Astrocyte (in vitro differentiated cells and primary cell): ENCODE measurements at regions not wholly inside any gene's neighbourhood (a gene's known extent, or its start where the extent isn't known, plus 50 kb on each side); places are given as distances from the start of the nearest gene placed in this dataset.
"Not testable (repeated sequence)": the region's sequence is repeated elsewhere in the genome, so short reads cannot be mapped to it uniquely, and the experiment has no call there.

Experiments
- DNase-seq: peaks from one replicate; pipeline ENCODE4 v3.0.0-alpha.2; 2010; ENCODE audit warnings: low read depth
- FAIRE-seq: peaks from 2 replicates; lab custom pipeline; 2011; peaks lifted over from hg19 to GRCh38; lab: Jason Lieb, UNC
- H2AFZ ChIP-seq: 2 replicates; pipeline ENCODE4 v1.6.0; 2012; ENCODE audit warnings: low read depth, low read length, inconsistent platforms
- H3K27ac ChIP-seq: 2 replicates; pipeline ENCODE4 v1.5.1; 2011; ENCODE audit warnings: low read depth, low read length, inconsistent platforms
- H3K27me3 ChIP-seq: 2 replicates; pipeline ENCODE4 v1.6.0; 2011; ENCODE audit warnings: low read length, inconsistent platforms; ENCODE audit not compliant: insufficient read depth
- H3K36me3 ChIP-seq: 2 replicates; pipeline ENCODE4 v1.5.1; 2011; ENCODE audit warnings: low read length, inconsistent platforms; ENCODE audit not compliant: insufficient read depth
- H3K4me1 ChIP-seq: 2 replicates; pipeline ENCODE4 v1.5.1; 2011; ENCODE audit warnings: low read length, inconsistent platforms; ENCODE audit not compliant: insufficient read depth
- H3K4me2 ChIP-seq: 2 replicates; pipeline ENCODE4 v1.6.0; 2012; ENCODE audit warnings: low read length, inconsistent platforms
- H3K4me3 ChIP-seq: 2 replicates; pipeline ENCODE4 v1.5.1; 2011; ENCODE audit warnings: low read depth, mild to moderate bottlenecking, low read length, inconsistent platforms; ENCODE audit not compliant: insufficient read depth
- H3K79me2 ChIP-seq: 2 replicates; pipeline ENCODE4 v1.6.0; 2012; ENCODE audit warnings: mild to moderate bottlenecking, low read length, inconsistent platforms; ENCODE audit not compliant: insufficient read depth
- H3K9ac ChIP-seq: 2 replicates; pipeline ENCODE4 v1.6.0; 2012; ENCODE audit warnings: mild to moderate bottlenecking, low read length, inconsistent platforms
- H3K9me3 ChIP-seq: 2 replicates; pipeline ENCODE4 v1.5.1; 2012; ENCODE audit warnings: low read depth, mild to moderate bottlenecking, low read length, inconsistent platforms; ENCODE audit not compliant: insufficient read depth
- H4K20me1 ChIP-seq: 2 replicates; pipeline ENCODE4 v1.6.0; 2012; ENCODE audit warnings: low read length, inconsistent platforms; ENCODE audit not compliant: insufficient read depth
- H3K27ac Mint-ChIP-seq: one replicate; pipeline ENCODE4 v1.8.0; 2021; ENCODE audit warnings: mild to moderate bottlenecking, mixed read lengths; ENCODE audit not compliant: unreplicated experiment
- H3K27me3 Mint-ChIP-seq: one replicate; pipeline ENCODE4 v1.8.0; 2021; ENCODE audit warnings: low read depth, mixed read lengths; ENCODE audit not compliant: unreplicated experiment
- H3K36me3 Mint-ChIP-seq: one replicate; pipeline ENCODE4 v1.8.0; 2021; ENCODE audit warnings: low read depth, mixed read lengths; ENCODE audit not compliant: unreplicated experiment
- H3K4me1 Mint-ChIP-seq: one replicate; pipeline ENCODE4 v1.8.0; 2021; ENCODE audit warnings: low read depth, mixed read lengths; ENCODE audit not compliant: unreplicated experiment
- H3K4me3 Mint-ChIP-seq: one replicate; pipeline ENCODE4 v1.8.0; 2021; ENCODE audit warnings: mild to moderate bottlenecking, moderate library complexity, mixed read lengths; ENCODE audit not compliant: unreplicated experiment
- H3K9me3 Mint-ChIP-seq: one replicate; pipeline ENCODE4 v1.8.0; 2021; ENCODE audit warnings: mild to moderate bottlenecking, mixed read lengths; ENCODE audit not compliant: unreplicated experiment
- CTCF ChIP-seq: IDR thresholded peaks from 2 replicates; pipeline ENCODE4 v1.5.1; 2011; ENCODE audit warnings: low read depth, mild to moderate bottlenecking, inconsistent platforms, low read length, moderate library complexity; ENCODE audit not compliant: insufficient read depth
- EZH2 ChIP-seq: IDR thresholded peaks from 2 replicates; pipeline ENCODE4 v1.6.1; 2012; ENCODE audit warnings: mild to moderate bottlenecking, low read length, inconsistent platforms; ENCODE audit not compliant: insufficient read depth

GRCh38 chr14:82689948-82690347 lies 1156.3 kb upstream of the SEL1L start:
- Histone ChIP-seq H3K9ac (no peak overlapping the region), H3K4me1 (no peaks in the 10 kb centered on the region), H4K20me1 (no peaks in the 10 kb centered on the region), H3K79me2 (no peaks in the 10 kb centered on the region), H3K27me3 (no peaks in the 10 kb centered on the region), H3K27ac (no peak overlapping the region), H3K9me3 (no peaks in the 10 kb centered on the region), H3K36me3 (no peaks in the 10 kb centered on the region), H3K4me3 (no peak overlapping the region), H2AFZ (no peak overlapping the region), H3K4me2 (no peak overlapping the region)
- Mint-ChIP-seq H3K27me3 (no peaks in the 10 kb centered on the region), H3K36me3 (no peaks in the 10 kb centered on the region), H3K9me3 (no peaks in the 10 kb centered on the region), H3K27ac (no peak overlapping the region), H3K4me3 (no peak overlapping the region), H3K4me1 (no peaks in the 10 kb centered on the region)
- no peak for TF ChIP-seq CTCF
- TF ChIP-seq EZH2, result no peak
- FAIRE-seq (no peak), DNase-seq (no peak)

GRCh38 chr14:82691191-82691590 lies 1157.5 kb upstream of the SEL1L start:
- not testable (repeated sequence) for H3K36me3 ChIP-seq, H4K20me1 ChIP-seq, H2AFZ ChIP-seq, H3K27ac Mint-ChIP-seq, H3K9me3 Mint-ChIP-seq, DNase-seq, H3K27me3 ChIP-seq, H3K4me2 ChIP-seq, H3K4me3 Mint-ChIP-seq, FAIRE-seq, H3K9ac ChIP-seq, H3K27me3 Mint-ChIP-seq, H3K4me1 Mint-ChIP-seq, H3K4me3 ChIP-seq, H3K27ac ChIP-seq, H3K9me3 ChIP-seq, H3K4me1 ChIP-seq, H3K36me3 Mint-ChIP-seq, H3K79me2 ChIP-seq

- Mint-ChIP-seq H3K36me3 (no peaks in the 10 kb centered on the region), H3K9me3 (no peaks in the 10 kb centered on the region), H3K27ac (no peak overlapping the region), H3K27me3 (no peaks in the 10 kb centered on the region), H3K4me1 (no peaks in the 10 kb centered on the region), H3K4me3 (no peak overlapping the region)
- DNase-seq, result no peak
- no peak for TF ChIP-seq CTCF
- no peak for TF ChIP-seq EZH2
- Histone ChIP-seq H4K20me1 (no peaks in the 10 kb centered on the region), H3K36me3 (no peaks in the 10 kb centered on the region), H2AFZ (no peak overlapping the region), H3K79me2 (no peaks in the 10 kb centered on the region), H3K9me3 (no peaks in the 10 kb centered on the region), H3K27me3 (no peaks in the 10 kb centered on the region), H3K27ac (no peak overlapping the region), H3K4me1 (no peaks in the 10 kb centered on the region), H3K4me3 (no peak overlapping the region), H3K4me2 (no peak overlapping the region), H3K9ac (no peak overlapping the region)
- FAIRE-seq, result no peak
These were observed 1161.2 kb upstream of the SEL1L start for GRCh38 chr14:82694820-82695219.
